ENCODE measurements at regions not wholly inside any gene's neighbourhood (a gene's known extent, or its start where the extent isn't known, plus 50 kb on each side); places are given as distances from the start of the nearest gene placed in this dataset.

DNA sequence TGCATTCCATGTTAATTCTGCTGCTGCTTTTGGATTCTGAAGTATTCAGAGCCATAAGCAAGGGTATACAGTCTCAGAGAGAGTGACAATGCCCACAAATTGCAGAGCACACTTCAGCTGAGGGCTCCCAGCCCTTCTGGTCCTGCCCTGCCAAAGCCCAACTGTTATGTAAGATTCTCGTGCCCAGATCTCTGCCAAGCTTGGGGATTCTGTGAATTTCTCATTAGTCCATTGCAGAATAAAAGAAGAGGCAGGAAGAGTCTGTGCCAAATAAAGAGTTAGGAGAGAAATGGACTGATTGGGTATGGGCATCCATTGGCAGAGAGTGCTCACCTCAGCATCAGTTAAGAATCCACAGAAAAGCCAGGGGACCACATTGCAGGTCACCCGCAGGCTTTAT, 112.0 kb upstream of the PNPT1 start:
- no peak for TF ChIP-seq CTCF (conservative IDR thresholded peaks at IDR 0.05; ENCODE audit: low read depth, low read length)
- TF ChIP-seq EZH2 (IDR thresholded peaks at IDR 0.05; ENCODE audit: low read length, unreplicated experiment): no peak
